CD14-positive monocyte (primary cell): ENCODE measurements at regions not wholly inside any gene's neighbourhood (a gene's known extent, or its start where the extent isn't known, plus 50 kb on each side); places are given as distances from the start of the nearest gene placed in this dataset.

Experiments used
- DNase-seq, 3 donors: peaks; one replicate each; pipeline ENCODE4 v3.0.0-alpha.2; 2011 to 2022
- H2AFZ ChIP-seq: 2 replicates; pipeline ENCODE4 v1.6.0; 2012; ENCODE audit warnings: mild to moderate bottlenecking, low read depth, low read length, inconsistent platforms; ENCODE audit not compliant: insufficient read depth, poor library complexity, severe bottlenecking
- H3K27ac ChIP-seq, 2 donors: 1 replicate in 1 of 2; 2 replicates in 1 of 2; pipeline ENCODE4 v1.5.1; 2012 to 2013; ENCODE audit warnings: low read length in 2 of 2, control low read depth in 1 of 2, inconsistent platforms in 1 of 2, low read depth in 1 of 2, mild to moderate bottlenecking in 1 of 2
- H3K27me3 ChIP-seq, 2 donors: one replicate each; pipeline versions ENCODE4 v1.6.0 to v1.6.1; 2011 to 2013; ENCODE audit warnings: low read length in 2 of 2; ENCODE audit not compliant: control insufficient read depth in 2 of 2, insufficient read depth in 2 of 2
- H3K36me3 ChIP-seq, 2 donors: replicated peaks in 1 of 2; 1 replicate in 1 of 2; 2 replicates in 1 of 2; pipeline versions ENCODE4 v1.5.1 to v1.6.1; 2012 to 2013; ENCODE audit warnings: low read length in 2 of 2, control low read depth in 1 of 2, inconsistent platforms in 1 of 2, mild to moderate bottlenecking in 1 of 2; ENCODE audit not compliant: insufficient read depth in 2 of 2, control insufficient read depth in 1 of 2
- H3K4me1 ChIP-seq, 2 donors: 1 replicate in 1 of 2; 2 replicates in 1 of 2; pipeline versions ENCODE4 v1.5.1 to v1.6.1; 2012 to 2013; ENCODE audit warnings: low read length in 2 of 2, control low read depth in 1 of 2, inconsistent platforms in 1 of 2, mild to moderate bottlenecking in 1 of 2, moderate library complexity in 1 of 2; ENCODE audit not compliant: insufficient read depth in 2 of 2, control insufficient read depth in 1 of 2
- H3K4me2 ChIP-seq: replicated peaks from 2 replicates; pipeline ENCODE3; 2012; ENCODE audit warnings: low read length, moderate library complexity, mild to moderate bottlenecking; ENCODE audit not compliant: poor library complexity, severe bottlenecking; ENCODE audit errors: extremely low read depth
- H3K4me3 ChIP-seq, 3 experiments: fragments of 200-600 bp in 1 of 3; sonication (generic) in 1 of 3; replicated peaks in 1 of 3; 1 replicate in 2 of 3; 2 replicates in 1 of 3; pipeline ENCODE4 v1.5.1; 2011 to 2013; ENCODE audit warnings: low read length in 3 of 3, mild to moderate bottlenecking in 3 of 3, control low read depth in 2 of 3, low read depth in 2 of 3, inconsistent platforms in 1 of 3, moderate library complexity in 1 of 3
- H3K79me2 ChIP-seq: 2 replicates; pipeline ENCODE4 v1.6.0; 2012; ENCODE audit warnings: mild to moderate bottlenecking, control low read depth, inconsistent platforms, low read length, moderate library complexity; ENCODE audit not compliant: insufficient read depth
- H3K9ac ChIP-seq: 2 replicates; pipeline ENCODE4 v1.6.0; 2017; ENCODE audit warnings: low read length, mild to moderate bottlenecking; ENCODE audit not compliant: insufficient read depth, poor library complexity, severe bottlenecking
- H3K9me3 ChIP-seq, 2 donors: replicated peaks in 1 of 2; 1 replicate in 1 of 2; 2 replicates in 1 of 2; pipeline versions ENCODE4 v1.5.1 to v1.6.1; 2012 to 2013; ENCODE audit warnings: low read length in 2 of 2, control low read depth in 1 of 2; ENCODE audit not compliant: control insufficient read depth in 1 of 2, insufficient read depth in 1 of 2
- H4K20me1 ChIP-seq: 2 replicates; pipeline ENCODE4 v1.6.0; 2012; ENCODE audit warnings: mild to moderate bottlenecking, low read length, control low read depth, moderate library complexity; ENCODE audit not compliant: insufficient read depth
- H3K27ac Mint-ChIP-seq, 7 donors: one replicate each; pipeline ENCODE4 v1.8.0; 2020; ENCODE audit warnings: mild to moderate bottlenecking in 7 of 7, mixed read lengths in 7 of 7, moderate library complexity in 6 of 7, inconsistent platforms in 2 of 7
- H3K27me3 Mint-ChIP-seq, 3 donors: one replicate each; pipeline ENCODE4 v1.8.0; 2021 to 2022; ENCODE audit warnings: low read depth in 3 of 3, mild to moderate bottlenecking in 3 of 3, mixed read lengths in 3 of 3, moderate library complexity in 3 of 3, inconsistent platforms in 1 of 3
- H3K36me3 Mint-ChIP-seq, 2 donors: one replicate each; pipeline ENCODE4 v1.8.0; 2020; ENCODE audit warnings: mixed read lengths in 2 of 2, inconsistent platforms in 1 of 2, mild to moderate bottlenecking in 1 of 2
- H3K4me1 Mint-ChIP-seq: one replicate; pipeline ENCODE4 v1.8.0; 2020; ENCODE audit warnings: mild to moderate bottlenecking, mixed read lengths
- H3K4me3 Mint-ChIP-seq, 2 donors: one replicate each; pipeline ENCODE4 v1.8.0; 2020; ENCODE audit warnings: mild to moderate bottlenecking in 2 of 2, mixed read lengths in 2 of 2, moderate library complexity in 1 of 2
- H3K9me3 Mint-ChIP-seq, 7 donors: one replicate each; pipeline ENCODE4 v1.8.0; 2020 to 2022; ENCODE audit warnings: mixed read lengths in 7 of 7, mild to moderate bottlenecking in 6 of 7, moderate library complexity in 6 of 7, inconsistent platforms in 2 of 7
- WGBS: methylation state at CpG from one replicate; pipeline ENCODE4 v1.1.5; 2013; ENCODE audit warnings: missing lambda C conversion rate; ENCODE audit not compliant: insufficient coverage; 5-methylcytosine and 5-hydroxymethylcytosine counted together
- intact Hi-C, 2 donors: fragments of 100-400 bp; cut with micrococcal nuclease; formaldehyde crosslinking; loops; one replicate each; pipeline versions ENCODE4 v1.15.0 to v1.15.1; 2023
- TF ChIP-seq, protein P1 (sequence below): fragments of 200-600 bp; IDR thresholded peaks from one replicate; pipeline ENCODE4 v1.8.0; 2022; ENCODE audit warnings: antibody characterized with exemption, mild to moderate bottlenecking

DNA sequence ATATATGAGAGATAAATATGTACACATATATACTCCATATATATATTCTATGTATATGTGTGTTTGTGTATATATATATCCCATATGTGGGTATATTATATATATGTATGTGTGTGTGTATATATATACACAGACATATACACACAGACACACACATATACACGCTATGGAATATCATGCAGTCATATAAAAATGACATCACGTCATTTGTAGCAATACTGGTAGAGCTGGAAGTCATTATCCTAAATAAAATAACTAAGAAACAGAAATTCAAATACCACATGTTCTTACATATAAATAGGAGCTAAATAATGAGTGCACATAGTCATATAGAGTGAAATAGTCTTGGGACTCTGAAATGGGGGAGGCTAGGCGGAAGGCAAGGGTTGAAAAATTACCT is 1000.2 kb downstream of the LRFN5 start:
- TF ChIP-seq, protein P1, sequence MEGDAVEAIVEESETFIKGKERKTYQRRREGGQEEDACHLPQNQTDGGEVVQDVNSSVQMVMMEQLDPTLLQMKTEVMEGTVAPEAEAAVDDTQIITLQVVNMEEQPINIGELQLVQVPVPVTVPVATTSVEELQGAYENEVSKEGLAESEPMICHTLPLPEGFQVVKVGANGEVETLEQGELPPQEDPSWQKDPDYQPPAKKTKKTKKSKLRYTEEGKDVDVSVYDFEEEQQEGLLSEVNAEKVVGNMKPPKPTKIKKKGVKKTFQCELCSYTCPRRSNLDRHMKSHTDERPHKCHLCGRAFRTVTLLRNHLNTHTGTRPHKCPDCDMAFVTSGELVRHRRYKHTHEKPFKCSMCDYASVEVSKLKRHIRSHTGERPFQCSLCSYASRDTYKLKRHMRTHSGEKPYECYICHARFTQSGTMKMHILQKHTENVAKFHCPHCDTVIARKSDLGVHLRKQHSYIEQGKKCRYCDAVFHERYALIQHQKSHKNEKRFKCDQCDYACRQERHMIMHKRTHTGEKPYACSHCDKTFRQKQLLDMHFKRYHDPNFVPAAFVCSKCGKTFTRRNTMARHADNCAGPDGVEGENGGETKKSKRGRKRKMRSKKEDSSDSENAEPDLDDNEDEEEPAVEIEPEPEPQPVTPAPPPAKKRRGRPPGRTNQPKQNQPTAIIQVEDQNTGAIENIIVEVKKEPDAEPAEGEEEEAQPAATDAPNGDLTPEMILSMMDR: no peak
- Histone ChIP-seq H3K79me2 (no peaks in the 10 kb centered on the region), H3K27me3 (no peaks in the 10 kb centered on the region), H3K4me2 (no peak overlapping the region), H3K4me3 (no peak overlapping the region), H3K9me3 (peaks cover 0 to 4% of the 10 kb centered on the region in 2 donors), H3K9ac (no peak overlapping the region), H3K36me3 (no peaks in the 10 kb centered on the region), H4K20me1 (no peaks in the 10 kb centered on the region), H3K27ac (no peak overlapping the region), H3K4me1 (no peaks in the 10 kb centered on the region), H2AFZ (no peak overlapping the region)
- no peak overlapping the region for H3K4me3 Mint-ChIP-seq
- WGBS: no CpG with 5 or more reads among the region's 3 CpGs
- no peak for DNase-seq
- no peaks in the 10 kb centered on the region for H3K4me1 Mint-ChIP-seq
- H3K36me3 Mint-ChIP-seq: no peaks in the 10 kb centered on the region
- H3K27me3 Mint-ChIP-seq: peaks cover 0 to 1% (median 1%) of the 10 kb centered on the region in 3 donors
- no peak overlapping the region for H3K27ac Mint-ChIP-seq
- peaks cover 0 to 7% (median 2%) of the 10 kb centered on the region in 7 donors for H3K9me3 Mint-ChIP-seq
- intact Hi-C loops: no loop called here

DNA sequence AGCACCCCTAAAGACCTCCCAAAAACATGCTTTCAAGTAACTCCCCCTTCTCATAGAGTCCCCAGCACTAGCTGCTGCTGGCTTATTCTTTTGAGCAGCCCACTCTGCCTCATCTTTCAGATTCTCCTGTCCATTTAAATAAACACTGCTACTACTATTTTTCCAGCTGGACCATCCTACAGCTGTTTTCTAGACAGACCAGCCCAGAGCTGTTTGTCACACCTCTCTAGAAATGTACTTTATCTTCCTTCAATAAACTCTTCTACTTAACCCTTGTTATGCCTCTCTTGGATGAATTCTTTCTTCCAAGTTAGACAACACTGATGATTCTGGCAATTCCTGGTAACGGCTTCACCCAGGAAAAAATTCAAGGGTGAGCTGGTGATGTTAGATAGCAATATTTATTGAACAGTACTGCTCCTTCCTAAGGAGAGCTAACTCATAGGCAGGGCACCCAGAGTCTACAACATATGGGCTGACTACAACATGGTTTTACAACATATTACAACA is 995.7 kb downstream of the LRFN5 start:
- no peak for DNase-seq
- Histone ChIP-seq H3K27me3 (no peaks in the 10 kb centered on the region), H3K79me2 (no peaks in the 10 kb centered on the region), H4K20me1 (no peaks in the 10 kb centered on the region), H3K4me3 (no peak overlapping the region), H3K27ac (no peak overlapping the region), H3K36me3 (no peaks in the 10 kb centered on the region), H2AFZ (no peak overlapping the region), H3K4me2 (no peak overlapping the region), H3K9me3 (peaks cover 0 to 3% of the 10 kb centered on the region in 2 donors), H3K4me1 (no peaks in the 10 kb centered on the region), H3K9ac (no peak overlapping the region)
- H3K36me3 Mint-ChIP-seq: no peaks in the 10 kb centered on the region
- no peaks in the 10 kb centered on the region for H3K4me1 Mint-ChIP-seq
- H3K9me3 Mint-ChIP-seq: peaks cover 0 to 7% (median 2%) of the 10 kb centered on the region in 7 donors
- TF ChIP-seq, protein P1: no peak
- H3K27me3 Mint-ChIP-seq: peaks cover 0 to 2% (median 1%) of the 10 kb centered on the region in 3 donors
- H3K4me3 Mint-ChIP-seq: no peak overlapping the region
- intact Hi-C loops: no loop called here
- 100% methylated on average over 1 of the region's 1 CpG for WGBS
- H3K27ac Mint-ChIP-seq: no peak overlapping the region
